GM19397 (cell line): ENCODE measurements at regions not wholly inside any gene's neighbourhood (a gene's known extent, or its start where the extent isn't known, plus 50 kb on each side); places are given as distances from the start of the nearest gene placed in this dataset.

ENCODE experiments used
- ATAC-seq: cut with Tn5 transposase; IDR thresholded peaks from one replicate; pipeline ENCODE4 v1.9.1; 2021; ENCODE audit warnings: mild to moderate bottlenecking, moderate library complexity; ENCODE audit not compliant: unreplicated experiment

GRCh38 chr14:96979611-96980074 is 182.5 kb downstream of the VRK1 start:
- no peak for ATAC-seq

GRCh38 chr14:96980835-96981234 is 183.7 kb downstream of the VRK1 start:
- ATAC-seq, result no peak

- ATAC-seq, result no peak
Measured at GRCh38 chr14:96986256-96987085, 189.3 kb downstream of the VRK1 start.

GRCh38 chr14:96987086-96987474 is 189.9 kb downstream of the VRK1 start:
- peak; percentile 61 for ATAC-seq

GRCh38 chr14:96987771-96988170 is 190.6 kb downstream of the VRK1 start:
- ATAC-seq, result no peak

GRCh38 chr14:96989306-96989705 is 192.1 kb downstream of the VRK1 start:
- no peak for ATAC-seq

- ATAC-seq, result no peak
Measured at GRCh38 chr14:96991226-96991625, 194.0 kb downstream of the VRK1 start.

GRCh38 chr14:96994999-96995398 is 197.8 kb downstream of the VRK1 start:
- ATAC-seq, result no peak

GRCh38 chr14:96997269-96997668 is 200.1 kb downstream of the VRK1 start:
- no peak for ATAC-seq

GRCh38 chr14:96997996-96998395 is 200.8 kb downstream of the VRK1 start:
- ATAC-seq, result no peak

- ATAC-seq, result no peak
Measured at GRCh38 chr14:96999654-97000155, 202.5 kb downstream of the VRK1 start.

- ATAC-seq, result no peak
Measured at GRCh38 chr14:97002454-97002853, 205.3 kb downstream of the VRK1 start.

GRCh38 chr14:97005934-97006333 is 208.8 kb downstream of the VRK1 start:
- no peak for ATAC-seq

- ATAC-seq, result no peak
Measured at GRCh38 chr14:97010491-97011160, 213.4 kb downstream of the VRK1 start.

GRCh38 chr14:97013878-97014277 is 216.7 kb downstream of the VRK1 start:
- ATAC-seq, result no peak

- no peak for ATAC-seq
Measured at GRCh38 chr14:97021001-97021400, 223.8 kb downstream of the VRK1 start.

- no peak for ATAC-seq
Measured at GRCh38 chr14:97021571-97022168, 224.5 kb downstream of the VRK1 start.

- no peak for ATAC-seq
Measured at GRCh38 chr14:97022741-97023140, 225.6 kb downstream of the VRK1 start.

- ATAC-seq, result no peak
Measured at GRCh38 chr14:97023871-97024270, 226.7 kb downstream of the VRK1 start.

- ATAC-seq, result no peak
Measured at GRCh38 chr14:97024300-97024699, 227.1 kb downstream of the VRK1 start.

GRCh38 chr14:97025722-97026121 is 228.5 kb downstream of the VRK1 start:
- ATAC-seq, result peak; percentile 79
